ENCODE measurements at regions not wholly inside any gene's neighbourhood (a gene's known extent, or its start where the extent isn't known, plus 50 kb on each side); places are given as distances from the start of the nearest gene placed in this dataset.

DNA sequence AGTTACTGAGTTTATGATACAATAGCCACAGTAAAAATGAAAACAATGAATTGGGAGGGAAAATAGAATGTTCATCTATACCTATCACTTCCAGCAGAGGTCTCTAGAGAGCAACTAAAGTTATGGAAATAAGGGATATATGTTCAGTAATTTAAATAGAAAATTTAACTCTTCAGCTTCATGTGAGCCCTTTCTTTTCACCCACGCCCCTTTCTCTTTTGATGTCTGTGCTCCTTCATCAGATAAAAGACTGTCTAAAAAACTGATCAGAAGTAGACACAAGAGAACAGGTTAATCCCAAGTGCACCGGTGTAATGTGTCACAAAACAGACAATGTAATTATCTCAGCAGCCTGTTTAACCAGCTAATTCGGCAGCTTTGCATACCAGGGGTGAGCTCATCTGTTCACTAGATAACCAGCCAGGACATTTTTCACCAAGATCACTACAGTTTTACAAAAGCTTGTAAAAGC is 238.5 kb upstream of the ERBB4 start:
- Mint-ChIP-seq H3K4me1 (0 out of 2 replicates have a peak, but pooled peaks cover 4% of the 10 kb centered on the region), H3K36me3 (no peaks in the 10 kb centered on the region), H3K4me3 (no peak overlapping the region), H3K27me3 (ENCODE audit: low read depth) (no peaks in the 10 kb centered on the region), H3K9me3 (peaks cover 3% of the 10 kb centered on the region; the same call in 1 of the 2 replicates), H3K27ac (no peak overlapping the region)
- TF ChIP-seq ZNF396 (CRISPR knock-in tag; IDR thresholded peaks at IDR 0.05; ENCODE audit: borderline replicate concordance) = no peak
- TF ChIP-seq, protein P1, sequence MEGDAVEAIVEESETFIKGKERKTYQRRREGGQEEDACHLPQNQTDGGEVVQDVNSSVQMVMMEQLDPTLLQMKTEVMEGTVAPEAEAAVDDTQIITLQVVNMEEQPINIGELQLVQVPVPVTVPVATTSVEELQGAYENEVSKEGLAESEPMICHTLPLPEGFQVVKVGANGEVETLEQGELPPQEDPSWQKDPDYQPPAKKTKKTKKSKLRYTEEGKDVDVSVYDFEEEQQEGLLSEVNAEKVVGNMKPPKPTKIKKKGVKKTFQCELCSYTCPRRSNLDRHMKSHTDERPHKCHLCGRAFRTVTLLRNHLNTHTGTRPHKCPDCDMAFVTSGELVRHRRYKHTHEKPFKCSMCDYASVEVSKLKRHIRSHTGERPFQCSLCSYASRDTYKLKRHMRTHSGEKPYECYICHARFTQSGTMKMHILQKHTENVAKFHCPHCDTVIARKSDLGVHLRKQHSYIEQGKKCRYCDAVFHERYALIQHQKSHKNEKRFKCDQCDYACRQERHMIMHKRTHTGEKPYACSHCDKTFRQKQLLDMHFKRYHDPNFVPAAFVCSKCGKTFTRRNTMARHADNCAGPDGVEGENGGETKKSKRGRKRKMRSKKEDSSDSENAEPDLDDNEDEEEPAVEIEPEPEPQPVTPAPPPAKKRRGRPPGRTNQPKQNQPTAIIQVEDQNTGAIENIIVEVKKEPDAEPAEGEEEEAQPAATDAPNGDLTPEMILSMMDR (IDR thresholded peaks at IDR 0.05) = peak; percentile 40; the same call in 1 of the 2 replicates
- DNase-seq (ENCODE audit: low spot score) (no peak), ATAC-seq (peak; percentile 64)
- POLR2A ChIA-PET = no interaction called here
- CTCF ChIA-PET = interaction anchor here (0.7 to 1.3 kb wide), 4 partner anchors 20 to 840 kb away, joined by 3 to 11 read pairs (median 5); no protein-coding TSS in a partner anchor

DNA sequence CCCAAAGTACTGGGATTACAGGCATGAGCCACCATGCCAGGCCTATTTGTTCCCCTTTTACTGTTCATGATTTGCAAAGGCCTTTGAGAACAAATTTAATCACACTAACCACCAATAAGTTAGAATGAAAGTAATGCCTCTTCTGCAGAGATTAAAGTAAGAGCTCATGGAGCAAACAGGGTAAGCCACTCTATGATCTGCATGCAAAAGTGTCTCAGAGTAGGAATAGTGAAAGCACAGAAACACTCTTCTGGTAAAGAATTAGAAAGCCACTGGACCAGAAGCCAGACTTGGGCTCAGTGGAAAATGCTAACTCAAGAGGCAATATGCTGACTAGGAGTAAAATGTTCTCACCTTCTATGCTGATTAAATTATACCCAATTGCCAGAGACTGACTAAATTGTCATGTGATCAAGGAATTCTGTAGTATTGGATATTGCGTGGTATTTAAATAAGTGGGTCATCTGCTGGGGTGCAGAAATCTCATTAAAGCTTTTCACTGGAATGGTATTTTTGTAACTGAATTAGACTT is 235.3 kb upstream of the ERBB4 start:
- no peak for ATAC-seq
- ChIA-PET POLR2A (no interaction called here), CTCF (interaction anchor here (1.1 kb wide), 1 partner anchor 118 kb away, joined by 3 read pairs; no protein-coding TSS in a partner anchor)
- DNase-seq (ENCODE audit: low spot score) = no peak
- no peaks in the 10 kb centered on the region for H3K36me3 Mint-ChIP-seq
- no peak overlapping the region for H3K27ac Mint-ChIP-seq
- no peak for TF ChIP-seq SMAD3 (CRISPR knock-in tag; IDR thresholded peaks at IDR 0.05; ENCODE audit: borderline replicate concordance)
- TF ChIP-seq ZBTB21 (CRISPR knock-in tag; IDR thresholded peaks at IDR 0.05; ENCODE audit: borderline replicate concordance) = no peak
- TF ChIP-seq SP1 (CRISPR knock-in tag; conservative IDR thresholded peaks at IDR 0.05) = no peak
- H3K9me3 Mint-ChIP-seq = no peaks in the 10 kb centered on the region
- no peaks in the 10 kb centered on the region for H3K27me3 Mint-ChIP-seq (ENCODE audit: low read depth)
- 0 out of 2 replicates have a peak, but pooled peaks cover 4% of the 10 kb centered on the region for H3K4me1 Mint-ChIP-seq
- no peak overlapping the region for H3K4me3 Mint-ChIP-seq

DNA sequence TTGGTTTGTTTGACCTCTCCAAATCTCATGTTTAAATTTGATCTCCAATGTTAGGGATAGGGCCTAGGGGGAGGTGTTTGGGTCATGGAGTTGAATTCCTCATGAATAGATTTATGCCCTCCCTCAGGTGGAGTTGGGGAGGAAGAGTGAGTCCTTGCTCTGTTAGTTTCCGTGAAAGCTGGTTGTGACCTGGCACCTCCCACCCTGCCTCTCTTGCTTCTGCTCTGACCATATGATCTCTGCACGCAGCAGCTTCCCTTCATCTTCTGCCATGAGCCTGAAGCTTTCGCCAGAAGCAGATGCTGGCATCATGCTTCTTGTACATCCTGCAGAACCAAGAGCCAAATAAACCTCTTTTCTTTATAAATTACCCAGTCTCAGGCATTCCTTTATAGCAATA is 231.6 kb upstream of the ERBB4 start:
- ATAC-seq = peak; percentile 64; the same call in 1 of the 2 replicates
- Mint-ChIP-seq H3K4me1 (no peaks in the 10 kb centered on the region), H3K36me3 (no peaks in the 10 kb centered on the region), H3K4me3 (no peak overlapping the region), H3K27me3 (ENCODE audit: low read depth) (no peaks in the 10 kb centered on the region), H3K9me3 (no peaks in the 10 kb centered on the region), H3K27ac (no peak overlapping the region)
- CTCF ChIA-PET = no interaction called here
- no peak for DNase-seq (ENCODE audit: low spot score)
- POLR2A ChIA-PET = no interaction called here
- no peak for TF ChIP-seq ETV6 (CRISPR knock-in tag; IDR thresholded peaks at IDR 0.05)
- TF ChIP-seq, protein P2, sequence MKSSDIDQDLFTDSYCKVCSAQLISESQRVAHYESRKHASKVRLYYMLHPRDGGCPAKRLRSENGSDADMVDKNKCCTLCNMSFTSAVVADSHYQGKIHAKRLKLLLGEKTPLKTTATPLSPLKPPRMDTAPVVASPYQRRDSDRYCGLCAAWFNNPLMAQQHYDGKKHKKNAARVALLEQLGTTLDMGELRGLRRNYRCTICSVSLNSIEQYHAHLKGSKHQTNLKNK (CRISPR knock-in tag; IDR thresholded peaks at IDR 0.05) = no peak
- no peak for TF ChIP-seq ZNF263 (CRISPR knock-in tag; IDR thresholded peaks at IDR 0.05; ENCODE audit: low read depth)
- TF ChIP-seq, protein P3, sequence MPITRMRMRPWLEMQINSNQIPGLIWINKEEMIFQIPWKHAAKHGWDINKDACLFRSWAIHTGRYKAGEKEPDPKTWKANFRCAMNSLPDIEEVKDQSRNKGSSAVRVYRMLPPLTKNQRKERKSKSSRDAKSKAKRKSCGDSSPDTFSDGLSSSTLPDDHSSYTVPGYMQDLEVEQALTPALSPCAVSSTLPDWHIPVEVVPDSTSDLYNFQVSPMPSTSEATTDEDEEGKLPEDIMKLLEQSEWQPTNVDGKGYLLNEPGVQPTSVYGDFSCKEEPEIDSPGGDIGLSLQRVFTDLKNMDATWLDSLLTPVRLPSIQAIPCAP (CRISPR knock-in tag; IDR thresholded peaks at IDR 0.05) = no peak
- TF ChIP-seq, protein P4, sequence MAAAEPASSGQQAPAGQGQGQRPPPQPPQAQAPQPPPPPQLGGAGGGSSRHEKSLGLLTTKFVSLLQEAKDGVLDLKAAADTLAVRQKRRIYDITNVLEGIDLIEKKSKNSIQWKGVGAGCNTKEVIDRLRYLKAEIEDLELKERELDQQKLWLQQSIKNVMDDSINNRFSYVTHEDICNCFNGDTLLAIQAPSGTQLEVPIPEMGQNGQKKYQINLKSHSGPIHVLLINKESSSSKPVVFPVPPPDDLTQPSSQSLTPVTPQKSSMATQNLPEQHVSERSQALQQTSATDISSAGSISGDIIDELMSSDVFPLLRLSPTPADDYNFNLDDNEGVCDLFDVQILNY (CRISPR knock-in tag; IDR thresholded peaks at IDR 0.05) = no peak
- TF ChIP-seq, protein P5, sequence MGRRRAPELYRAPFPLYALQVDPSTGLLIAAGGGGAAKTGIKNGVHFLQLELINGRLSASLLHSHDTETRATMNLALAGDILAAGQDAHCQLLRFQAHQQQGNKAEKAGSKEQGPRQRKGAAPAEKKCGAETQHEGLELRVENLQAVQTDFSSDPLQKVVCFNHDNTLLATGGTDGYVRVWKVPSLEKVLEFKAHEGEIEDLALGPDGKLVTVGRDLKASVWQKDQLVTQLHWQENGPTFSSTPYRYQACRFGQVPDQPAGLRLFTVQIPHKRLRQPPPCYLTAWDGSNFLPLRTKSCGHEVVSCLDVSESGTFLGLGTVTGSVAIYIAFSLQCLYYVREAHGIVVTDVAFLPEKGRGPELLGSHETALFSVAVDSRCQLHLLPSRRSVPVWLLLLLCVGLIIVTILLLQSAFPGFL (CRISPR knock-in tag; IDR thresholded peaks at IDR 0.05; ENCODE audit: borderline replicate concordance) = no peak
- no peak for TF ChIP-seq ZNF317 (CRISPR knock-in tag; IDR thresholded peaks at IDR 0.05; ENCODE audit: borderline replicate concordance, low read depth)

DNA sequence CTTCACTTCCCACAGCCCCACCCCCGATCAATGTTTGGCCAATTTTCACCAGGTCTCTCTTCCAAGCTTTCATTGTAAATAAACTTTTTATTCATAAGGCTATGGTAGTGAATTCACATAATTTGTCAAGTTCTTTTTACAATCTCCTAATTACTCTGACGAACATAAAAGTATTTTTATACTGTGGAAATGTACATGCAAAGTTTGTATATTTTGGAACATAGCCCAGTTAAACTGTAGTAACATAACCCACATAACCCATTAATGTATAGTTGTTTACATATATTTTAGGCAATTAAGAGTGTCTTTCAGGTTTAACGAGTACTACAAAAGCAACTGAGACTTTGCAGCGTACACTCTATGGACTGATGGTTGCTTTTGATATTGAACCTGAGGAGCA is 228.3 kb upstream of the ERBB4 start:
- Mint-ChIP-seq H3K27ac (no peak overlapping the region), H3K4me1 (peaks cover 6% of the 10 kb centered on the region), H3K4me3 (no peak overlapping the region), H3K36me3 (no peaks in the 10 kb centered on the region), H3K9me3 (no peaks in the 10 kb centered on the region), H3K27me3 (ENCODE audit: low read depth) (no peaks in the 10 kb centered on the region)
- CTCF ChIA-PET = no interaction called here
- ATAC-seq = no peak
- POLR2A ChIA-PET = no interaction called here
- TF ChIP-seq, protein P1 (IDR thresholded peaks at IDR 0.05) = no peak
- TF ChIP-seq SMAD4 (CRISPR knock-in tag; IDR thresholded peaks at IDR 0.05) = no peak
- TF ChIP-seq TEAD1 (CRISPR knock-in tag; IDR thresholded peaks at IDR 0.05) = no peak
- no peak for TF ChIP-seq ELF4 (CRISPR knock-in tag; IDR thresholded peaks at IDR 0.05; ENCODE audit: low read depth)
- no peak for TF ChIP-seq NR2C2 (CRISPR knock-in tag; IDR thresholded peaks at IDR 0.05)
- TF ChIP-seq, protein P6, sequence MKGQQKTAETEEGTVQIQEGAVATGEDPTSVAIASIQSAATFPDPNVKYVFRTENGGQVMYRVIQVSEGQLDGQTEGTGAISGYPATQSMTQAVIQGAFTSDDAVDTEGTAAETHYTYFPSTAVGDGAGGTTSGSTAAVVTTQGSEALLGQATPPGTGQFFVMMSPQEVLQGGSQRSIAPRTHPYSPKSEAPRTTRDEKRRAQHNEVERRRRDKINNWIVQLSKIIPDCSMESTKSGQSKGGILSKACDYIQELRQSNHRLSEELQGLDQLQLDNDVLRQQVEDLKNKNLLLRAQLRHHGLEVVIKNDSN (CRISPR knock-in tag; IDR thresholded peaks at IDR 0.05) = no peak
- TF ChIP-seq, protein P7, sequence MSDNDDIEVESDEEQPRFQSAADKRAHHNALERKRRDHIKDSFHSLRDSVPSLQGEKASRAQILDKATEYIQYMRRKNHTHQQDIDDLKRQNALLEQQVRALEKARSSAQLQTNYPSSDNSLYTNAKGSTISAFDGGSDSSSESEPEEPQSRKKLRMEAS (CRISPR knock-in tag; IDR thresholded peaks at IDR 0.05) = no peak
- DNase-seq (ENCODE audit: low spot score) = no peak
